B cell (primary cell): ENCODE measurements at regions not wholly inside any gene's neighbourhood (a gene's known extent, or its start where the extent isn't known, plus 50 kb on each side); places are given as distances from the start of the nearest gene placed in this dataset.

Experiments
- ATAC-seq: fragments of 200-7000 bp; cut with Tn5 transposase; one replicate; pipeline ENCODE4 v1.10.0; 2021; ENCODE audit warnings: low read depth, mild to moderate bottlenecking, moderate number of reproducible peaks, moderate library complexity
- CTCF ChIA-PET: fragments of 350-600 bp; sonication (Branson Sonifier 250); formaldehyde crosslinking; loops from one replicate; lab custom pipeline; 2021; ENCODE audit warnings: antibody characterized with exemption, inconsistent platforms; lab: Charles Lee
- POLR2A ChIA-PET: fragments of 350-600 bp; sonication (Branson Sonifier 250); formaldehyde crosslinking; loops from one replicate; lab custom pipeline; 2021; ENCODE audit warnings: antibody characterized with exemption; lab: Charles Lee
- DNase-seq: peaks from one replicate; pipeline ENCODE4 v3.0.0; 2013
- H2AFZ ChIP-seq: 2 replicates; pipeline ENCODE4 v1.6.1; 2012; ENCODE audit warnings: mild to moderate bottlenecking, low read depth, low read length; ENCODE audit not compliant: insufficient read depth, poor library complexity, severe bottlenecking
- H3K27ac ChIP-seq, 2 donors: 1 replicate in 1 of 2; 2 replicates in 1 of 2; pipeline ENCODE4 v1.5.1; 2012 to 2013; ENCODE audit warnings: low read length in 2 of 2, mild to moderate bottlenecking in 2 of 2, moderate library complexity in 1 of 2
- H3K27me3 ChIP-seq, 4 experiments: fragments of 200-600 bp in 1 of 4; sonication (generic) in 1 of 4; replicated peaks in 1 of 4; 1 replicate in 2 of 4; 2 replicates in 2 of 4; pipeline versions ENCODE4 v1.6.1 to v1.7.0; 2013 to 2016; ENCODE audit warnings: low read length in 3 of 4, mild to moderate bottlenecking in 2 of 4, mixed read lengths in 1 of 4, moderate library complexity in 1 of 4; ENCODE audit not compliant: insufficient read depth in 4 of 4, control insufficient read depth in 3 of 4; ENCODE audit errors: control extremely low read depth in 1 of 4
- H3K36me3 ChIP-seq, 2 experiments: replicated peaks in 1 of 2; 1 replicate in 1 of 2; 2 replicates in 1 of 2; pipeline versions ENCODE4 v1.6.1 to v1.7.1; 2013; ENCODE audit warnings: low read length in 1 of 2; ENCODE audit not compliant: insufficient read depth in 2 of 2, control insufficient read depth in 1 of 2; ENCODE audit errors: control extremely low read depth in 1 of 2, extremely low read depth in 1 of 2
- H3K4me1 ChIP-seq, 2 donors: fragments of 200-600 bp in 1 of 2; sonication (generic) in 1 of 2; 1 replicate in 1 of 2; 2 replicates in 1 of 2; pipeline versions ENCODE4 v1.5.1 to v1.6.1; 2013 to 2017; ENCODE audit warnings: low read length in 2 of 2; ENCODE audit not compliant: control insufficient read depth in 2 of 2, insufficient read depth in 2 of 2
- H3K4me2 ChIP-seq: replicated peaks from 2 replicates; pipeline ENCODE3; 2012; ENCODE audit warnings: mild to moderate bottlenecking, low read depth, low read length; ENCODE audit not compliant: poor library complexity, severe bottlenecking
- H3K4me3 ChIP-seq, 5 experiments: fragments of 200-600 bp in 1 of 5; sonication (generic) in 1 of 5; 1 replicate in 3 of 5; 2 replicates in 2 of 5; pipeline versions ENCODE4 v1.5.1 to v1.7.0; 2011 to 2016; ENCODE audit warnings: low read length in 4 of 5, mild to moderate bottlenecking in 4 of 5, low read depth in 2 of 5, control low read depth in 1 of 5, moderate library complexity in 1 of 5; ENCODE audit not compliant: insufficient read depth in 1 of 5; ENCODE audit errors: control extremely low read depth in 1 of 5, extremely low read depth in 1 of 5
- H3K79me2 ChIP-seq: fragments of 200-600 bp; sonication (generic); one replicate; pipeline ENCODE4 v1.6.0; 2016; ENCODE audit warnings: low read length; ENCODE audit not compliant: control insufficient read depth, insufficient read depth
- H3K9ac ChIP-seq: fragments of 200-600 bp; sonication (generic); 2 replicates; pipeline ENCODE4 v1.6.1; 2017; ENCODE audit warnings: mild to moderate bottlenecking, low read length, moderate library complexity
- H3K9me3 ChIP-seq, 3 donors: one replicate each; pipeline versions ENCODE4 v1.6.1 to v1.7.1; 2013; ENCODE audit warnings: low read length in 2 of 3; ENCODE audit not compliant: control insufficient read depth in 2 of 3, insufficient read depth in 1 of 3; ENCODE audit errors: control extremely low read depth in 1 of 3
- H4K20me1 ChIP-seq: 2 replicates; pipeline ENCODE4 v1.6.0; 2012; ENCODE audit warnings: mild to moderate bottlenecking, low read length; ENCODE audit not compliant: insufficient read depth, control insufficient read depth, poor library complexity, severe bottlenecking
- H3K27ac Mint-ChIP-seq: one replicate; pipeline ENCODE4 v1.8.0; 2021; ENCODE audit warnings: mixed read lengths
- H3K27me3 Mint-ChIP-seq: one replicate; pipeline ENCODE4 v1.8.0; 2021; ENCODE audit warnings: mixed read lengths
- H3K4me1 Mint-ChIP-seq: one replicate; pipeline ENCODE4 v1.8.0; 2021; ENCODE audit warnings: mixed read lengths
- H3K4me3 Mint-ChIP-seq: one replicate; pipeline ENCODE4 v1.8.0; 2021; ENCODE audit warnings: mixed read lengths
- H3K9me3 Mint-ChIP-seq: one replicate; pipeline ENCODE4 v1.8.0; 2022; ENCODE audit warnings: mixed read lengths; ENCODE audit not compliant: insufficient read depth
- EZH2 ChIP-seq: IDR thresholded peaks from 2 replicates; pipeline ENCODE4 v1.6.1; 2012; ENCODE audit warnings: borderline replicate concordance, low read depth, mild to moderate bottlenecking, moderate library complexity, low read length; ENCODE audit not compliant: insufficient read depth, poor library complexity, severe bottlenecking
- WGBS: methylation state at CpG from one replicate; pipeline ENCODE4 v1.1.5; 2013; ENCODE audit warnings: missing lambda C conversion rate; ENCODE audit not compliant: insufficient coverage; 5-methylcytosine and 5-hydroxymethylcytosine counted together
- intact Hi-C: fragments of 100-400 bp; cut with micrococcal nuclease; formaldehyde crosslinking; loops from one replicate; pipeline ENCODE4 v1.10.0; 2022
- TF ChIP-seq, protein P1 (sequence below): fragments of 200-600 bp; IDR thresholded peaks from one replicate; pipeline ENCODE4 v1.8.0; 2022; ENCODE audit warnings: antibody characterized with exemption, mild to moderate bottlenecking

DNA sequence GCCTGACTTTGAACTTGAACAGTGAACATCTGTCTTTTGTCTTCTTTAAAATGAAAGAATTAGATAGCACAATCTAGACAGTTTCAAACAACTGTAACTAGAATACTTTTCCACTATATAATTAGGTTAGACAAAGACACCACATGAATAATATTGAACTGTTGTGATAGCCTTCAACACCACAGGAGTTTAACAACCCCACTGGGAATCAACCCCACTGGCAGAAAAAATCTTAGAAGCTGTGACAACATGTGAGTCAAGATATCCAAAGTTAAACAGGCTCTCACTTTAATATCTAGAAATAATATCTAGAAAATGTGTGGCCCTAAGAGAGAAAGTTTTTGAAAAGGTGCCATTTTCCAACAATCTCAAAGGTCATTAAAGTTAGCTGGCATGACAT is 64.4 kb upstream of the PRICKLE2 start:
- no peak overlapping the region for H3K4me3 ChIP-seq
- intact Hi-C loops: no loop called here
- no peaks in the 10 kb centered on the region for H3K4me1 ChIP-seq
- H3K4me2 ChIP-seq: no peak overlapping the region
- CTCF ChIA-PET: no interaction called here
- DNase-seq (no peak), ATAC-seq (no peak)
- no peak overlapping the region for H3K9ac ChIP-seq
- H4K20me1 ChIP-seq: no peaks in the 10 kb centered on the region
- Mint-ChIP-seq H3K4me3 (no peak overlapping the region), H3K27ac (no peak overlapping the region), H3K27me3 (peaks cover 12% of the 10 kb centered on the region), H3K9me3 (no peaks in the 10 kb centered on the region), H3K4me1 (no peaks in the 10 kb centered on the region)
- H3K79me2 ChIP-seq: no peaks in the 10 kb centered on the region
- TF ChIP-seq, protein P1, sequence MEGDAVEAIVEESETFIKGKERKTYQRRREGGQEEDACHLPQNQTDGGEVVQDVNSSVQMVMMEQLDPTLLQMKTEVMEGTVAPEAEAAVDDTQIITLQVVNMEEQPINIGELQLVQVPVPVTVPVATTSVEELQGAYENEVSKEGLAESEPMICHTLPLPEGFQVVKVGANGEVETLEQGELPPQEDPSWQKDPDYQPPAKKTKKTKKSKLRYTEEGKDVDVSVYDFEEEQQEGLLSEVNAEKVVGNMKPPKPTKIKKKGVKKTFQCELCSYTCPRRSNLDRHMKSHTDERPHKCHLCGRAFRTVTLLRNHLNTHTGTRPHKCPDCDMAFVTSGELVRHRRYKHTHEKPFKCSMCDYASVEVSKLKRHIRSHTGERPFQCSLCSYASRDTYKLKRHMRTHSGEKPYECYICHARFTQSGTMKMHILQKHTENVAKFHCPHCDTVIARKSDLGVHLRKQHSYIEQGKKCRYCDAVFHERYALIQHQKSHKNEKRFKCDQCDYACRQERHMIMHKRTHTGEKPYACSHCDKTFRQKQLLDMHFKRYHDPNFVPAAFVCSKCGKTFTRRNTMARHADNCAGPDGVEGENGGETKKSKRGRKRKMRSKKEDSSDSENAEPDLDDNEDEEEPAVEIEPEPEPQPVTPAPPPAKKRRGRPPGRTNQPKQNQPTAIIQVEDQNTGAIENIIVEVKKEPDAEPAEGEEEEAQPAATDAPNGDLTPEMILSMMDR: no peak
- no peak for TF ChIP-seq EZH2
- no peaks in the 10 kb centered on the region for H3K36me3 ChIP-seq
- peaks cover 0 to 4% (median 0%) of the 10 kb centered on the region in 4 experiments for H3K27me3 ChIP-seq
- H2AFZ ChIP-seq: no peak overlapping the region
- H3K9me3 ChIP-seq: peaks cover 0 to 6% (median 0%) of the 10 kb centered on the region in 3 donors
- POLR2A ChIA-PET: no interaction called here
- H3K27ac ChIP-seq: no peak overlapping the region

DNA sequence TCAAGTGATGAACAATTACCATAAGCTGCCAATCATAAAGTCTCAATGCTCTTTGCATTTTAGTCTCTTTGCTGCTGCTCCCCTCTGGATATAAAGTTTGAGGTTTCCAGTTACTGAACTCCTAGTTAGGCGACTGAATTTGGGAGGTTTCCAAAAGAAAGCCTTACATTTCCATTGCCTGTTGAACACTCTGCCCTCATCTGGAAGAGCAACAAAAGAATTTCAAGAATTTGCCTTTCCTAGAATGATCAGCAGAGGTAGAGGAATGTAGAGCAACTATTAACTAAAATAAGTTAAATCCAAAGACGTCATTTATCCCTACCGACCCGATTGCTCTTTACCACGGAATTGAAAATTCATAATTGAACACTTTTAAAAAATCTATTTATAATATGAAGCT is 53.4 kb upstream of the PRICKLE2 start:
- WGBS: no CpG with 5 or more reads among the region's 5 CpGs
- Histone ChIP-seq H3K4me3 (no peak overlapping the region), H4K20me1 (no peaks in the 10 kb centered on the region), H3K36me3 (no peaks in the 10 kb centered on the region), H3K27me3 (peaks cover 0 to 3% (median 0%) of the 10 kb centered on the region in 4 experiments), H3K4me1 (no peaks in the 10 kb centered on the region), H3K79me2 (no peaks in the 10 kb centered on the region), H2AFZ (no peak overlapping the region), H3K27ac (no peak overlapping the region), H3K9me3 (peaks cover 0 to 3% (median 0%) of the 10 kb centered on the region in 3 donors), H3K9ac (no peak overlapping the region), H3K4me2 (no peak overlapping the region)
- H3K27ac Mint-ChIP-seq: no peak overlapping the region
- no peaks in the 10 kb centered on the region for H3K27me3 Mint-ChIP-seq
- intact Hi-C loops: no loop called here
- TF ChIP-seq EZH2: no peak
- TF ChIP-seq, protein P1: no peak
- no peaks in the 10 kb centered on the region for H3K9me3 Mint-ChIP-seq
- DNase-seq (no peak), ATAC-seq (no peak)
- ChIA-PET POLR2A (no interaction called here), CTCF (no interaction called here)
- no peak overlapping the region for H3K4me3 Mint-ChIP-seq
- H3K4me1 Mint-ChIP-seq: no peaks in the 10 kb centered on the region
